GM19397 (cell line): ENCODE measurements at regions not wholly inside any gene's neighbourhood (a gene's known extent, or its start where the extent isn't known, plus 50 kb on each side); places are given as distances from the start of the nearest gene placed in this dataset.
A peak's percentile ranks its signal among the peaks of the same experiment; 100 is the strongest.

Experiments
- ATAC-seq: cut with Tn5 transposase; IDR thresholded peaks from one replicate; pipeline ENCODE4 v1.9.1; 2021; ENCODE audit warnings: mild to moderate bottlenecking, moderate library complexity; ENCODE audit not compliant: unreplicated experiment

GRCh38 chr6:119590066-119590465 is 240.5 kb upstream of the MAN1A1 start:
- ATAC-seq = no peak

- ATAC-seq = no peak
These were observed 238.0 kb upstream of the MAN1A1 start for GRCh38 chr6:119587537-119587936.

- ATAC-seq = peak; percentile 88
These were observed 236.8 kb upstream of the MAN1A1 start for GRCh38 chr6:119586250-119586882.

- no peak for ATAC-seq
These were observed 234.5 kb upstream of the MAN1A1 start for GRCh38 chr6:119584088-119584487.

- no peak for ATAC-seq
These were observed 231.7 kb upstream of the MAN1A1 start for GRCh38 chr6:119581220-119581619.

GRCh38 chr6:119575721-119576120 is 226.2 kb upstream of the MAN1A1 start:
- no peak for ATAC-seq

GRCh38 chr6:119568580-119568979 is 219.0 kb upstream of the MAN1A1 start:
- ATAC-seq = no peak

- ATAC-seq = no peak
These were observed 217.1 kb upstream of the MAN1A1 start for GRCh38 chr6:119566546-119567260.

GRCh38 chr6:119565893-119566292 is 216.3 kb upstream of the MAN1A1 start:
- no peak for ATAC-seq

- no peak for ATAC-seq
These were observed 212.6 kb upstream of the MAN1A1 start for GRCh38 chr6:119562168-119562567.

- ATAC-seq = no peak
These were observed 210.0 kb upstream of the MAN1A1 start for GRCh38 chr6:119559586-119559985.

GRCh38 chr6:119557239-119557638 is 207.7 kb upstream of the MAN1A1 start:
- ATAC-seq = no peak

- ATAC-seq = no peak
These were observed 202.5 kb upstream of the MAN1A1 start for GRCh38 chr6:119552021-119552420.

GRCh38 chr6:119547024-119547423 is 197.5 kb upstream of the MAN1A1 start:
- ATAC-seq = no peak

GRCh38 chr6:119545245-119545644 is 195.7 kb upstream of the MAN1A1 start:
- no peak for ATAC-seq

GRCh38 chr6:119544325-119545175 is 195.0 kb upstream of the MAN1A1 start:
- no peak for ATAC-seq

- no peak for ATAC-seq
These were observed 193.8 kb upstream of the MAN1A1 start for GRCh38 chr6:119543332-119543731.

- no peak for ATAC-seq
These were observed 192.5 kb upstream of the MAN1A1 start for GRCh38 chr6:119542037-119542436.

- ATAC-seq = no peak
These were observed 191.8 kb upstream of the MAN1A1 start for GRCh38 chr6:119541132-119541905.

- no peak for ATAC-seq
These were observed 190.9 kb upstream of the MAN1A1 start for GRCh38 chr6:119540417-119540816.
